CD14-positive monocyte (primary cell): ENCODE measurements at regions not wholly inside any gene's neighbourhood (a gene's known extent, or its start where the extent isn't known, plus 50 kb on each side); places are given as distances from the start of the nearest gene placed in this dataset.

ENCODE experiments used
- DNase-seq, 3 donors: peaks; one replicate each; pipeline ENCODE4 v3.0.0-alpha.2; 2011 to 2022
- H2AFZ ChIP-seq: 2 replicates; pipeline ENCODE4 v1.6.0; 2012; ENCODE audit warnings: mild to moderate bottlenecking, low read depth, low read length, inconsistent platforms; ENCODE audit not compliant: insufficient read depth, poor library complexity, severe bottlenecking
- H3K27ac ChIP-seq, 2 donors: 1 replicate in 1 of 2; 2 replicates in 1 of 2; pipeline ENCODE4 v1.5.1; 2012 to 2013; ENCODE audit warnings: low read length in 2 of 2, control low read depth in 1 of 2, inconsistent platforms in 1 of 2, low read depth in 1 of 2, mild to moderate bottlenecking in 1 of 2
- H3K27me3 ChIP-seq, 2 donors: one replicate each; pipeline versions ENCODE4 v1.6.0 to v1.6.1; 2011 to 2013; ENCODE audit warnings: low read length in 2 of 2; ENCODE audit not compliant: control insufficient read depth in 2 of 2, insufficient read depth in 2 of 2
- H3K36me3 ChIP-seq, 2 donors: replicated peaks in 1 of 2; 1 replicate in 1 of 2; 2 replicates in 1 of 2; pipeline versions ENCODE4 v1.5.1 to v1.6.1; 2012 to 2013; ENCODE audit warnings: low read length in 2 of 2, control low read depth in 1 of 2, inconsistent platforms in 1 of 2, mild to moderate bottlenecking in 1 of 2; ENCODE audit not compliant: insufficient read depth in 2 of 2, control insufficient read depth in 1 of 2
- H3K4me1 ChIP-seq, 2 donors: 1 replicate in 1 of 2; 2 replicates in 1 of 2; pipeline versions ENCODE4 v1.5.1 to v1.6.1; 2012 to 2013; ENCODE audit warnings: low read length in 2 of 2, control low read depth in 1 of 2, inconsistent platforms in 1 of 2, mild to moderate bottlenecking in 1 of 2, moderate library complexity in 1 of 2; ENCODE audit not compliant: insufficient read depth in 2 of 2, control insufficient read depth in 1 of 2
- H3K4me2 ChIP-seq: replicated peaks from 2 replicates; pipeline ENCODE3; 2012; ENCODE audit warnings: low read length, moderate library complexity, mild to moderate bottlenecking; ENCODE audit not compliant: poor library complexity, severe bottlenecking; ENCODE audit errors: extremely low read depth
- H3K4me3 ChIP-seq, 3 experiments: fragments of 200-600 bp in 1 of 3; sonication (generic) in 1 of 3; replicated peaks in 1 of 3; 1 replicate in 2 of 3; 2 replicates in 1 of 3; pipeline ENCODE4 v1.5.1; 2011 to 2013; ENCODE audit warnings: low read length in 3 of 3, mild to moderate bottlenecking in 3 of 3, control low read depth in 2 of 3, low read depth in 2 of 3, inconsistent platforms in 1 of 3, moderate library complexity in 1 of 3
- H3K79me2 ChIP-seq: 2 replicates; pipeline ENCODE4 v1.6.0; 2012; ENCODE audit warnings: mild to moderate bottlenecking, control low read depth, inconsistent platforms, low read length, moderate library complexity; ENCODE audit not compliant: insufficient read depth
- H3K9ac ChIP-seq: 2 replicates; pipeline ENCODE4 v1.6.0; 2017; ENCODE audit warnings: low read length, mild to moderate bottlenecking; ENCODE audit not compliant: insufficient read depth, poor library complexity, severe bottlenecking
- H3K9me3 ChIP-seq, 2 donors: replicated peaks in 1 of 2; 1 replicate in 1 of 2; 2 replicates in 1 of 2; pipeline versions ENCODE4 v1.5.1 to v1.6.1; 2012 to 2013; ENCODE audit warnings: low read length in 2 of 2, control low read depth in 1 of 2; ENCODE audit not compliant: control insufficient read depth in 1 of 2, insufficient read depth in 1 of 2
- H4K20me1 ChIP-seq: 2 replicates; pipeline ENCODE4 v1.6.0; 2012; ENCODE audit warnings: mild to moderate bottlenecking, low read length, control low read depth, moderate library complexity; ENCODE audit not compliant: insufficient read depth
- H3K27ac Mint-ChIP-seq, 7 donors: one replicate each; pipeline ENCODE4 v1.8.0; 2020; ENCODE audit warnings: mild to moderate bottlenecking in 7 of 7, mixed read lengths in 7 of 7, moderate library complexity in 6 of 7, inconsistent platforms in 2 of 7
- H3K27me3 Mint-ChIP-seq, 3 donors: one replicate each; pipeline ENCODE4 v1.8.0; 2021 to 2022; ENCODE audit warnings: low read depth in 3 of 3, mild to moderate bottlenecking in 3 of 3, mixed read lengths in 3 of 3, moderate library complexity in 3 of 3, inconsistent platforms in 1 of 3
- H3K36me3 Mint-ChIP-seq, 2 donors: one replicate each; pipeline ENCODE4 v1.8.0; 2020; ENCODE audit warnings: mixed read lengths in 2 of 2, inconsistent platforms in 1 of 2, mild to moderate bottlenecking in 1 of 2
- H3K4me1 Mint-ChIP-seq: one replicate; pipeline ENCODE4 v1.8.0; 2020; ENCODE audit warnings: mild to moderate bottlenecking, mixed read lengths
- H3K4me3 Mint-ChIP-seq, 2 donors: one replicate each; pipeline ENCODE4 v1.8.0; 2020; ENCODE audit warnings: mild to moderate bottlenecking in 2 of 2, mixed read lengths in 2 of 2, moderate library complexity in 1 of 2
- H3K9me3 Mint-ChIP-seq, 7 donors: one replicate each; pipeline ENCODE4 v1.8.0; 2020 to 2022; ENCODE audit warnings: mixed read lengths in 7 of 7, mild to moderate bottlenecking in 6 of 7, moderate library complexity in 6 of 7, inconsistent platforms in 2 of 7
- CTCF ChIP-seq: fragments of 200-600 bp; IDR thresholded peaks from one replicate; pipeline ENCODE4 v1.8.0; 2022; ENCODE audit warnings: antibody characterized with exemption, mild to moderate bottlenecking
- WGBS: methylation state at CpG from one replicate; pipeline ENCODE4 v1.1.5; 2013; ENCODE audit warnings: missing lambda C conversion rate; ENCODE audit not compliant: insufficient coverage; 5-methylcytosine and 5-hydroxymethylcytosine counted together
- intact Hi-C, 2 donors: fragments of 100-400 bp; cut with micrococcal nuclease; formaldehyde crosslinking; loops; one replicate each; pipeline versions ENCODE4 v1.15.0 to v1.15.1; 2023

- no peaks in the 10 kb centered on the region for H3K79me2 ChIP-seq
- no peaks in the 10 kb centered on the region for H3K9me3 ChIP-seq
- no peaks in the 10 kb centered on the region for H3K4me1 Mint-ChIP-seq
- H3K4me2 ChIP-seq, result no peak overlapping the region
- intact Hi-C loops, result no loop called here
- no peak overlapping the region for H3K4me3 Mint-ChIP-seq
- no peaks in the 10 kb centered on the region for H3K36me3 ChIP-seq
- no peak overlapping the region for H3K4me3 ChIP-seq
- H3K27ac ChIP-seq, result no peak overlapping the region
- no peaks in the 10 kb centered on the region for H3K36me3 Mint-ChIP-seq
- no peak overlapping the region for H3K9ac ChIP-seq
- no peak for DNase-seq
- no CpG with 5 or more reads among the region's 3 CpGs for WGBS
- peaks cover 0 to 1% (median 0%) of the 10 kb centered on the region in 3 donors for H3K27me3 Mint-ChIP-seq
- no peak overlapping the region for H2AFZ ChIP-seq
- H3K27me3 ChIP-seq, result no peaks in the 10 kb centered on the region
- no peaks in the 10 kb centered on the region for H3K4me1 ChIP-seq
- no peak overlapping the region for H3K27ac Mint-ChIP-seq
- H4K20me1 ChIP-seq, result no peaks in the 10 kb centered on the region
- no peak for TF ChIP-seq CTCF
- peaks cover 0 to 8% (median 3%) of the 10 kb centered on the region in 7 donors for H3K9me3 Mint-ChIP-seq
Measured at GRCh38 chr4:128428397-128428796, 140.8 kb upstream of the PGRMC2 start.

- peaks cover 0 to 1% (median 0%) of the 10 kb centered on the region in 3 donors for H3K27me3 Mint-ChIP-seq
- intact Hi-C loops, result no loop called here
Measured at GRCh38 chr4:128427832-128428366, 140.3 kb upstream of the PGRMC2 start.

More at GRCh38 chr4:128427832-128428366, 140.3 kb upstream of the PGRMC2 start:
- H3K36me3 Mint-ChIP-seq, result no peaks in the 10 kb centered on the region
- H3K9ac ChIP-seq, result no peak overlapping the region
- DNase-seq, result no peak
- H3K79me2 ChIP-seq, result no peaks in the 10 kb centered on the region
- no peak overlapping the region for H3K4me3 Mint-ChIP-seq
- H3K9me3 Mint-ChIP-seq, result peaks cover 0 to 8% (median 3%) of the 10 kb centered on the region in 7 donors
- H3K27me3 ChIP-seq, result no peaks in the 10 kb centered on the region
- no peaks in the 10 kb centered on the region for H3K9me3 ChIP-seq
- no peaks in the 10 kb centered on the region for H3K4me1 Mint-ChIP-seq
- H3K36me3 ChIP-seq, result no peaks in the 10 kb centered on the region
- no peak overlapping the region for H3K4me2 ChIP-seq
- H3K27ac Mint-ChIP-seq, result no peak overlapping the region
- no peak overlapping the region for H2AFZ ChIP-seq
- no peak overlapping the region for H3K27ac ChIP-seq
- no peaks in the 10 kb centered on the region for H4K20me1 ChIP-seq
- H3K4me1 ChIP-seq, result no peaks in the 10 kb centered on the region
- no peak for TF ChIP-seq CTCF
- no peak overlapping the region for H3K4me3 ChIP-seq
- WGBS, result 82% methylated on average over 4 of the region's 5 CpGs
